Activated T-cell treated with anti-CD3 and anti-CD28 coated beads for 1 hour (primary cell): ENCODE measurements at regions not wholly inside any gene's neighbourhood (a gene's known extent, or its start where the extent isn't known, plus 50 kb on each side); places are given as distances from the start of the nearest gene placed in this dataset.

Experiments used
- DNase-seq: peaks from one replicate; pipeline ENCODE4 v3.0.0-alpha.2; 2020; ENCODE audit warnings: low read depth

GRCh38 chr3:102114264-102114979, 265.1 kb downstream of the NFKBIZ start:
- DNase-seq: no peak

GRCh38 chr3:102122527-102122926, 273.2 kb downstream of the NFKBIZ start:
- DNase-seq: no peak

GRCh38 chr3:102123590-102124190, 274.4 kb downstream of the NFKBIZ start:
- no peak for DNase-seq

- DNase-seq: no peak
These were observed 275.0 kb downstream of the NFKBIZ start for GRCh38 chr3:102124282-102124681.

- no peak for DNase-seq
These were observed 275.4 kb downstream of the NFKBIZ start for GRCh38 chr3:102124704-102125103.

- DNase-seq: no peak
These were observed 276.1 kb downstream of the NFKBIZ start for GRCh38 chr3:102125197-102125993.

- no peak for DNase-seq
These were observed 276.7 kb downstream of the NFKBIZ start for GRCh38 chr3:102125994-102126368.

GRCh38 chr3:102129760-102130608, 280.7 kb downstream of the NFKBIZ start:
- no peak for DNase-seq

GRCh38 chr3:102132370-102132769, 283.1 kb downstream of the NFKBIZ start:
- DNase-seq: no peak

GRCh38 chr3:102133376-102133775, 284.1 kb downstream of the NFKBIZ start:
- no peak for DNase-seq

GRCh38 chr3:102135316-102135715, 286.0 kb downstream of the NFKBIZ start:
- no peak for DNase-seq

GRCh38 chr3:102136183-102136582, 286.9 kb downstream of the NFKBIZ start:
- DNase-seq: no peak

GRCh38 chr3:102140116-102140515, 290.8 kb downstream of the NFKBIZ start:
- no peak for DNase-seq

GRCh38 chr3:102141096-102141927, 292.0 kb downstream of the NFKBIZ start:
- DNase-seq: no peak

GRCh38 chr3:102141928-102142239, 292.6 kb downstream of the NFKBIZ start:
- DNase-seq: no peak

GRCh38 chr3:102142379-102143060, 292.3 kb upstream of the ZPLD1 start:
- DNase-seq: no peak

- DNase-seq: no peak
These were observed 291.3 kb upstream of the ZPLD1 start for GRCh38 chr3:102143536-102143935.

GRCh38 chr3:102144063-102144462, 290.8 kb upstream of the ZPLD1 start:
- no peak for DNase-seq

GRCh38 chr3:102148598-102149337, 286.0 kb upstream of the ZPLD1 start:
- DNase-seq: no peak

- DNase-seq: no peak
These were observed 282.9 kb upstream of the ZPLD1 start for GRCh38 chr3:102151935-102152334.
